ENCODE measurements at regions not wholly inside any gene's neighbourhood (a gene's known extent, or its start where the extent isn't known, plus 50 kb on each side); places are given as distances from the start of the nearest gene placed in this dataset.

GRCh38 chr12:39239490-39240486 is 203.1 kb downstream of the KIF21A start:
- TF ChIP-seq CTCF (IDR thresholded peaks at IDR 0.05) (no peak), EZH2 (IDR thresholded peaks at IDR 0.05; ENCODE audit: borderline replicate concordance, insufficient read depth, low read depth, low read length, poor library complexity, severe bottlenecking) (no peak)
